Heart right ventricle (tissue), 16 donors: ENCODE measurements at regions not wholly inside any gene's neighbourhood (a gene's known extent, or its start where the extent isn't known, plus 50 kb on each side); places are given as distances from the start of the nearest gene placed in this dataset.
A peak's percentile ranks its signal among the peaks of the same experiment; 100 is the strongest.

Experiments
- ATAC-seq, 8 donors: fragments of 200-7000 bp; cut with Tn5 transposase; one replicate each; pipeline ENCODE4 v1.9.1; 2020; ENCODE audit warnings: mild to moderate bottlenecking in 8 of 8, moderate library complexity in 8 of 8, moderate number of reproducible peaks in 1 of 8
- DNase-seq, 2 donors: peaks; one replicate each; pipeline ENCODE4 v3.0.0-alpha.2; 2020
- H3K27ac ChIP-seq, 10 donors: fragments of 200-600 bp; sonication (generic) in 2 of 10; one replicate each; pipeline versions ENCODE4 v1.5.0 to v1.8.0; 2020 to 2022; ENCODE audit warnings: mild to moderate bottlenecking in 3 of 10
- H3K27me3 ChIP-seq, 7 donors: fragments of 200-600 bp; one replicate each; pipeline ENCODE4 v1.8.0; 2021 to 2022; ENCODE audit warnings: mild to moderate bottlenecking in 2 of 7
- H3K36me3 ChIP-seq, 9 donors: fragments of 200-600 bp; sonication (generic) in 1 of 9; one replicate each; pipeline versions ENCODE4 v1.5.0 to v1.8.0; 2020 to 2022; ENCODE audit warnings: mild to moderate bottlenecking in 2 of 9
- H3K4me1 ChIP-seq, 9 donors: fragments of 200-600 bp; sonication (generic) in 1 of 9; one replicate each; pipeline versions ENCODE4 v1.5.0 to v1.8.0; 2020 to 2022; ENCODE audit warnings: mild to moderate bottlenecking in 4 of 9
- H3K4me3 ChIP-seq, 10 donors: fragments of 200-600 bp; sonication (generic) in 2 of 10; one replicate each; pipeline versions ENCODE4 v1.5.0 to v1.8.0; 2020 to 2022; ENCODE audit warnings: mild to moderate bottlenecking in 7 of 10, moderate library complexity in 2 of 10
- H3K9me3 ChIP-seq, 11 donors: fragments of 200-600 bp in 10 of 11; sonication (generic) in 2 of 11; one replicate each; pipeline versions ENCODE4 v1.5.0 to v1.8.0; 2013 to 2022; ENCODE audit warnings: mild to moderate bottlenecking in 2 of 11, control low read depth in 1 of 11, moderate library complexity in 1 of 11
- WGBS, 2 donors: extraction: QIAGEN DNeasy Blood & Tissue Kit; methylation state at CpG; one replicate each; pipeline ENCODE4 v1.1.7; 2013; ENCODE audit warnings: inconsistent platforms in 1 of 2; 5-methylcytosine and 5-hydroxymethylcytosine counted together
- intact Hi-C, 10 donors: fragments of 100-400 bp; cut with DNase I; formaldehyde crosslinking; loops; one replicate each; pipeline versions ENCODE4 v1.11.1 to v1.14.2; 2022
- TF ChIP-seq, protein P1 (sequence below), 9 donors: fragments of 200-600 bp; sonication (generic) in 2 of 9; IDR thresholded peaks; one replicate each; pipeline versions ENCODE4 v1.5.0 to v1.8.0; 2021 to 2022; ENCODE audit warnings: antibody characterized with exemption in 9 of 9, mild to moderate bottlenecking in 5 of 9, moderate library complexity in 1 of 9
- donor health status: Arrhythmogenic right ventricular cardiomyopathy.
- donor health status: ischemic (EF 13 %, LVEDD 7.1; RV severe dilation, severe dysfunction).
- donor health status: healthy with polysubstance abuse.
- donor health status: DM: no; HTN: yes; CAD: no.
- donor health status: DM: no; HTN: no; CAD: no.
- donor health status: ischemic (EF 25% LVEDD 6.9; RV normal size, moderate dysfunction).
- donor health status: ischemic (EF 25% LVEDD 5.7; RV mildly dilated, moderate dysfunction).
- donor health status: healthy.
- donor health status: DM: yes; HTN: yes; CAD: no.
- donor health status: Ischemic cardiomyopathy.
- donor health status: ischemic (EF 35%, LVEDD 5.7; RV mildly dilated, moderate dysfunction).
- donor health status: nonischemic (EF 11% LVEDD 7.7; RV severe dilation, severe dysfunction).
- donor health status: DM: yes; HTN: yes; CAD: no.
- donor health status: PGD.
- donor health status: ischemic (EF 29% LVEDD 5.4; RV normal size, mild dysfunction).
- donor health status: nonischemic (EF 23%, LVEDD 6.1; RV moderate dilation, normal function).

DNA sequence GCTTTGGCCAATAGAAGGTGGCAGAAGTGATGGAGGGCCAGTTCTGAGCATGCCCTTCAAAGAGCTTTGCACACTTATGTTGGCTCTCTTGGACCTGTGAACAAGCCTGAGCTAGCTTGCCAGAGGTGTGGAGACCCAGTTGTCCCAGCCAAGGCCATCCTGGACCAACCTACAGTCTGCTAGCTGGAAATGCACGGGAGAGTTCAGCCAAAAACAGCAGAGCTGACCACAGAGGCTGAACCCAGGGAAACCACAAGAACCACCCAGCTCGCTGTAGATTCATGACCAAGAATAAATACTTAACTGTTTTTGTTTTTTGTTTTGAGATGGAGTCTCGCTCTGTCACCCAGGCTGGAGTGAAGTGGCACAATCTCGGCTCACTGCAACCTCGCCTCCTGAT is 65.4 kb upstream of the HAND1 start:
- H3K4me3 ChIP-seq, result no peak overlapping the region
- H3K27ac ChIP-seq, result no peak overlapping the region
- intact Hi-C loops, result no loop called here
- DNase-seq, result no peak
- H3K27me3 ChIP-seq, result peaks cover 0 to 47% (median 20%) of the 10 kb centered on the region in 7 donors
- 74 to 84% methylated on average over 5 of the region's 5 CpGs for WGBS, 2 donors
- no peak for ATAC-seq
- H3K4me1 ChIP-seq, result no peaks in the 10 kb centered on the region
- TF ChIP-seq, protein P1, sequence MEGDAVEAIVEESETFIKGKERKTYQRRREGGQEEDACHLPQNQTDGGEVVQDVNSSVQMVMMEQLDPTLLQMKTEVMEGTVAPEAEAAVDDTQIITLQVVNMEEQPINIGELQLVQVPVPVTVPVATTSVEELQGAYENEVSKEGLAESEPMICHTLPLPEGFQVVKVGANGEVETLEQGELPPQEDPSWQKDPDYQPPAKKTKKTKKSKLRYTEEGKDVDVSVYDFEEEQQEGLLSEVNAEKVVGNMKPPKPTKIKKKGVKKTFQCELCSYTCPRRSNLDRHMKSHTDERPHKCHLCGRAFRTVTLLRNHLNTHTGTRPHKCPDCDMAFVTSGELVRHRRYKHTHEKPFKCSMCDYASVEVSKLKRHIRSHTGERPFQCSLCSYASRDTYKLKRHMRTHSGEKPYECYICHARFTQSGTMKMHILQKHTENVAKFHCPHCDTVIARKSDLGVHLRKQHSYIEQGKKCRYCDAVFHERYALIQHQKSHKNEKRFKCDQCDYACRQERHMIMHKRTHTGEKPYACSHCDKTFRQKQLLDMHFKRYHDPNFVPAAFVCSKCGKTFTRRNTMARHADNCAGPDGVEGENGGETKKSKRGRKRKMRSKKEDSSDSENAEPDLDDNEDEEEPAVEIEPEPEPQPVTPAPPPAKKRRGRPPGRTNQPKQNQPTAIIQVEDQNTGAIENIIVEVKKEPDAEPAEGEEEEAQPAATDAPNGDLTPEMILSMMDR (IDR thresholded peaks at IDR 0.05), result no peak
- no peaks in the 10 kb centered on the region for H3K9me3 ChIP-seq
- no peaks in the 10 kb centered on the region for H3K36me3 ChIP-seq

DNA sequence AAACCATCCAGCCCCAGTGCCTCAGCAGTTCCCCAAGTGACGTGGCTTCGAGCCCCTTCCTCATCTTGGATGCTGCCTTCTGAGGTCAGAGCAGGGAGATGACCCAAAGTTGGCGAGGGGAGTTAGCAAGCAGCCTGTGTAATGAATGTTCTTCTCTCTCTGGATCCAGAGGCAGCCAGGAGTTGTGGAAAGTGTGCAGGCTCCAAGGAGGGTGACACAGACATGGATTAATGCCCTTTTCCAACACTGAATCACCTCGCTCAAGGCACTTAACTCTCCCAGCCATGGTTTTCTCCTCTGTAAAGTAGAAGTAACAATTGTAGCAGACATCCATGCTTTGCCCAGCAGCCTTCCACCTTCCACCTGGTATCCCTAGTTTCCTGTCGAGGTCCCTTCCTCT is 64.6 kb upstream of the HAND1 start:
- Histone ChIP-seq H3K9me3 (no peaks in the 10 kb centered on the region), H3K4me1 (no peaks in the 10 kb centered on the region), H3K27me3 (peaks cover 0 to 51% (median 20%) of the 10 kb centered on the region in 7 donors), H3K4me3 (no peak overlapping the region), H3K27ac (no peak overlapping the region), H3K36me3 (no peaks in the 10 kb centered on the region)
- TF ChIP-seq, protein P1 (IDR thresholded peaks at IDR 0.05), result no peak
- 69 to 70% methylated on average over 5 of the region's 5 CpGs for WGBS, 2 donors
- no peak for ATAC-seq
- intact Hi-C loops, result no loop called here
- no peak for DNase-seq

DNA sequence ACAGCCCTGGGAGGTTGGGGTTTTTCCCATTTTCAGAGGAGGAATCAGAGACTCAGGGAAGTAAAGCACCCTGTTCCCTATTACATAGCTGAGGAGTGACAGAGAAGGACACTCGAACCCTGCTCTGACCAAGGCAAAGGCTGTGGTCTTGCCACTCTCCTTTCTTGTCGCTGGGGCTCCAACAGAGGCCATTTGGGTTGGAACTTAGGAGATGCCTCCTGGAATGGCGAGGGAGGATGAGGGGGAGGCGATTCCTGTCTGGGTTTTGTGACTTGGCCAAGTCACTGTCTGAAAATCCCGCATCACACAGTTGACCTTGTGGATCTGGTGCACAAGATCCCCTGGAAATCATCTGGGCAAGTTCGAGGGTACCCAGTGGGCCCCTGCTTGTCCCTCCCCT is 64.0 kb upstream of the HAND1 start:
- H3K27ac ChIP-seq, result no peak overlapping the region
- WGBS, 2 donors, result 63% methylated on average over 6 of the region's 6 CpGs
- TF ChIP-seq, protein P1 (IDR thresholded peaks at IDR 0.05), result no peak
- peaks cover 0 to 51% (median 20%) of the 10 kb centered on the region in 7 donors for H3K27me3 ChIP-seq
- ATAC-seq (no peak), DNase-seq (no peak)
- intact Hi-C loops, result no loop called here
- no peaks in the 10 kb centered on the region for H3K9me3 ChIP-seq
- no peaks in the 10 kb centered on the region for H3K36me3 ChIP-seq
- H3K4me1 ChIP-seq, result no peaks in the 10 kb centered on the region
- no peak overlapping the region for H3K4me3 ChIP-seq

DNA sequence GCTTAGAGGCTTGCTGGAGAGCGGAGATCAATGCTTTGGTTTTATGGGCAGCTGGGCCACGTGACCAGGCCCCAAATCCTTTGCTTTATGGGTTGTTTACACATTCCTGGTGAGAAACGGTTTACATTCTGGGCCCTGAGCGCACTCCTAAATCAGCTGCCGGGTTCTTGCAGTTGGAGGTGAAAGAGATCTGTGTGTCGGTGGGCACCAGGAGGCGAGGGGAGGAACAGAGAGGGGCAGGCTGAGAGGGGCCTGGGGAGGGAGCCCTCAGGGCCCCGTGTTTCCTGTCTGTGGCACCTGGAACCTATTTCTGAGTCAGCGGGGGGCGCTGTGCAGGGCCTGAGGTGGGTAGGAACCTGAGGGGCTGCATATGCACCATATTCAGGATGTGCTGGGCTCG is 63.5 kb upstream of the HAND1 start:
- Histone ChIP-seq H3K4me1 (no peaks in the 10 kb centered on the region), H3K36me3 (no peaks in the 10 kb centered on the region), H3K9me3 (no peaks in the 10 kb centered on the region), H3K4me3 (no peak overlapping the region), H3K27me3 (peaks cover 0 to 51% (median 20%) of the 10 kb centered on the region in 7 donors), H3K27ac (no peak overlapping the region)
- WGBS, 2 donors, result 47 to 49% methylated on average over 11 of the region's 11 CpGs
- TF ChIP-seq, protein P1 (IDR thresholded peaks at IDR 0.05), result peak in 2 of 9 donors; percentile 14 to 22
- DNase-seq, result no peak
- ATAC-seq, result no peak
- intact Hi-C loops, result no loop called here
